Trophoblast cell (in vitro differentiated cells and primary cell): ENCODE measurements at regions not wholly inside any gene's neighbourhood (a gene's known extent, or its start where the extent isn't known, plus 50 kb on each side); places are given as distances from the start of the nearest gene placed in this dataset.
A peak's percentile ranks its signal among the peaks of the same experiment; 100 is the strongest.
"Not testable (repeated sequence)": the region's sequence is repeated elsewhere in the genome, so short reads cannot be mapped to it uniquely, and the experiment has no call there.

Source experiments
- DNase-seq, 2 donors: peaks; one replicate each; pipeline ENCODE4 v3.0.0-alpha.2; 2016
- H2AFZ ChIP-seq: 2 replicates; pipeline ENCODE4 v1.6.1; 2013; ENCODE audit warnings: low read length, moderate library complexity, mild to moderate bottlenecking; ENCODE audit not compliant: insufficient read depth, poor library complexity
- H2AK5ac ChIP-seq: 2 replicates; pipeline ENCODE4 v1.6.1; 2013; ENCODE audit warnings: mild to moderate bottlenecking, low read length
- H2BK120ac ChIP-seq: 2 replicates; pipeline ENCODE4 v1.6.1; 2013; ENCODE audit warnings: low read length, mild to moderate bottlenecking, moderate library complexity; ENCODE audit not compliant: insufficient read depth, poor library complexity
- H2BK12ac ChIP-seq: 2 replicates; pipeline ENCODE4 v1.6.1; 2013; ENCODE audit warnings: mild to moderate bottlenecking, low read length, moderate library complexity
- H2BK5ac ChIP-seq: 2 replicates; pipeline ENCODE4 v1.6.1; 2013; ENCODE audit warnings: low read length, low read depth, moderate library complexity, mild to moderate bottlenecking; ENCODE audit not compliant: poor library complexity
- H3K14ac ChIP-seq: 2 replicates; pipeline ENCODE4 v1.6.1; 2013; ENCODE audit warnings: mild to moderate bottlenecking, low read length
- H3K18ac ChIP-seq: 2 replicates; pipeline ENCODE4 v1.6.1; 2013; ENCODE audit warnings: mild to moderate bottlenecking, low read length
- H3K23ac ChIP-seq: 2 replicates; pipeline ENCODE4 v1.6.1; 2013; ENCODE audit warnings: low read length
- H3K27ac ChIP-seq: 2 replicates; pipeline ENCODE4 v1.5.1; 2013; ENCODE audit warnings: low read depth, mild to moderate bottlenecking, inconsistent platforms, low read length, moderate library complexity
- H3K27me3 ChIP-seq: 2 replicates; pipeline ENCODE4 v1.6.1; 2013; ENCODE audit warnings: inconsistent platforms, mild to moderate bottlenecking, low read length, moderate library complexity; ENCODE audit not compliant: insufficient read depth
- H3K36me3 ChIP-seq, 2 experiments: 1 replicate in 1 of 2; 2 replicates in 1 of 2; pipeline ENCODE4 v1.6.1; 2013; ENCODE audit warnings: low read length in 2 of 2, mild to moderate bottlenecking in 2 of 2, moderate library complexity in 1 of 2; ENCODE audit not compliant: insufficient read depth in 2 of 2, control insufficient read depth in 1 of 2
- H3K4ac ChIP-seq: 2 replicates; pipeline ENCODE4 v1.6.1; 2013; ENCODE audit warnings: low read depth, mild to moderate bottlenecking, low read length, moderate library complexity
- H3K4me1 ChIP-seq, 2 experiments: 1 replicate in 1 of 2; 2 replicates in 1 of 2; pipeline ENCODE4 v1.6.1; 2013; ENCODE audit warnings: low read length in 2 of 2, mild to moderate bottlenecking in 2 of 2, moderate library complexity in 1 of 2; ENCODE audit not compliant: insufficient read depth in 2 of 2, control insufficient read depth in 1 of 2
- H3K4me2 ChIP-seq: 2 replicates; pipeline ENCODE4 v1.6.1; 2013; ENCODE audit warnings: inconsistent platforms, mild to moderate bottlenecking, low read length, moderate library complexity
- H3K4me3 ChIP-seq: 2 replicates; pipeline ENCODE4 v1.5.1; 2013; ENCODE audit warnings: mild to moderate bottlenecking, low read depth, low read length, inconsistent platforms
- H3K79me1 ChIP-seq: one replicate; pipeline ENCODE4 v1.6.1; 2013; ENCODE audit warnings: low read length
- H3K79me2 ChIP-seq: 2 replicates; pipeline ENCODE4 v1.6.1; 2013; ENCODE audit warnings: low read length, mild to moderate bottlenecking; ENCODE audit not compliant: control insufficient read depth, insufficient read depth, poor library complexity
- H3K9ac ChIP-seq: 2 replicates; pipeline ENCODE4 v1.6.1; 2013; ENCODE audit warnings: mild to moderate bottlenecking, low read length
- H3K9me3 ChIP-seq: 2 replicates; pipeline ENCODE4 v1.6.1; 2013; ENCODE audit warnings: low read depth, mild to moderate bottlenecking, control low read depth, inconsistent platforms, low read length; ENCODE audit not compliant: insufficient read depth
- H4K12ac ChIP-seq: 2 replicates; pipeline ENCODE4 v1.6.1; 2013; ENCODE audit warnings: low read depth, mild to moderate bottlenecking, low read length, moderate library complexity
- H4K8ac ChIP-seq: 2 replicates; pipeline ENCODE4 v1.6.1; 2013; ENCODE audit warnings: low read depth, mild to moderate bottlenecking, low read length, moderate library complexity
- H4K91ac ChIP-seq: one replicate; pipeline ENCODE4 v1.6.1; 2013; ENCODE audit warnings: low read depth, mild to moderate bottlenecking, low read length, moderate library complexity
- WGBS: extraction: QIAGEN DNeasy Blood & Tissue Kit; methylation state at CpG from one replicate; pipeline ENCODE4 v1.1.7; 2013; ENCODE audit warnings: missing lambda C conversion rate; ENCODE audit not compliant: insufficient read length, insufficient coverage; ENCODE audit errors: extremely low coverage; 5-methylcytosine and 5-hydroxymethylcytosine counted together

DNA sequence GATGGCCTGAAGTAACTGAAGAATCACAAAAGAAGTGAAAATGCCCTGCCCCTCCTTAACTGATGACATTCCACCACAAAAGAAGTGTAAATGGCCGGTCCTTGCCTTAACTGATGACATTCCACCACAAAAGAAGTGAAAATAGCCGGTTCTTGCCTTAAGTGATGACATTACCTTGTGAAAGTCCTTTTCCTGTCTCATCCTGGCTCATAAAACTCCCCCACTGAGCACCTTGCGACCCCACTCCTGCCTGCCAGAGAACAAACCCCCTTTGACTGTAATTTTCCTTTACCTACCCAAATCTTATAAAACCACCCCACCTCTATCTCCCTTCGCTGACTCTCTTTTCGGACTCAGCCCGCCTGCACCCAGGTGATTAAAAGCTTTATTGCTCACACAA lies 262.0 kb upstream of the MTMR8 start:
- not testable (repeated sequence) for H2AFZ ChIP-seq, H3K18ac ChIP-seq, H4K91ac ChIP-seq, H3K27me3 ChIP-seq, H3K4me1 ChIP-seq, H4K8ac ChIP-seq, H2BK5ac ChIP-seq, H3K79me1 ChIP-seq, H3K23ac ChIP-seq, H2BK12ac ChIP-seq, DNase-seq, H3K14ac ChIP-seq, H4K12ac ChIP-seq, H3K36me3 ChIP-seq, H2AK5ac ChIP-seq, H3K79me2 ChIP-seq, H3K9me3 ChIP-seq, H3K4me2 ChIP-seq, H3K4ac ChIP-seq, H3K9ac ChIP-seq, H3K27ac ChIP-seq, H3K4me3 ChIP-seq, H2BK120ac ChIP-seq
- no CpG with 5 or more reads among the region's 6 CpGs for WGBS

DNA sequence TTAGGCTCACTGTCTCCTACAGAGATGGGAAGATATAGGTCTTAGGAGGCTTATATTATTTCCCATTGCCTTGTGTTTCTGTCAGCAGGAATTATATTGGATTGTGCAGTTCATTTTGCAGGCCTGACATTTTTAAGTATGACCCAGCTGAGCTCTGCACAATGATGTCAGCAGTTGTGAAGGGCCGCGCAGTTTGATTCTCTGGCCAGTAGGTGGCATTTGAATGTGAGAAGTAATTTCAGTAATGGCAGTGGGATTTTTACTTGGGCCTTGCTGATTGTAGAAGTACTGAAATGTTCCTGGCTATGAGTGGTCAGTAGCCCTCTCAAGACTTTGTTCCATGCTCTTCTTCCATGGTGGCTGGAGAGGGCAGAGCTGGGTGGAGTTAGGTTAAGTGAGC lies 247.2 kb upstream of the MTMR8 start:
- H2AFZ ChIP-seq = no peak overlapping the region
- H3K9me3 ChIP-seq = no peaks in the 10 kb centered on the region
- no peaks in the 10 kb centered on the region for H3K79me1 ChIP-seq
- H3K4me2 ChIP-seq = no peak overlapping the region
- H3K27ac ChIP-seq = no peak overlapping the region
- H3K9ac ChIP-seq = no peak overlapping the region
- no peak overlapping the region for H2BK120ac ChIP-seq
- H2AK5ac ChIP-seq = no peak overlapping the region
- H3K36me3 ChIP-seq = no peaks in the 10 kb centered on the region
- no peak overlapping the region for H4K8ac ChIP-seq
- H3K23ac ChIP-seq = no peak overlapping the region
- H2BK5ac ChIP-seq = no peak overlapping the region
- H2BK12ac ChIP-seq = no peak overlapping the region
- no peak overlapping the region for H4K12ac ChIP-seq
- H3K18ac ChIP-seq = no peak overlapping the region
- H3K4me1 ChIP-seq = no peaks in the 10 kb centered on the region
- peak in 1 of 2 donors; percentile 1 for DNase-seq
- no peaks in the 10 kb centered on the region for H3K79me2 ChIP-seq
- no peak overlapping the region for H3K4ac ChIP-seq
- no peak overlapping the region for H4K91ac ChIP-seq
- no peak overlapping the region for H3K14ac ChIP-seq
- no peak overlapping the region for H3K4me3 ChIP-seq
- no peaks in the 10 kb centered on the region for H3K27me3 ChIP-seq
- no CpG with 5 or more reads among the region's 2 CpGs for WGBS
